ENCODE measurements at regions not wholly inside any gene's neighbourhood (a gene's known extent, or its start where the extent isn't known, plus 50 kb on each side); places are given as distances from the start of the nearest gene placed in this dataset.
"Not testable (repeated sequence)": the region's sequence is repeated elsewhere in the genome, so short reads cannot be mapped to it uniquely, and the experiment has no call there.

- H3K4me3 ChIP-seq (ENCODE audit: extremely low read depth in 1 of 4, insufficient read depth in 2 of 4, low read depth in 3 of 4, low read length in 4 of 4); H3K9ac ChIP-seq (replicated peaks in 1 of 4; ENCODE audit: extremely low read depth in 1 of 4, low read depth in 3 of 4, low read length in 3 of 4); H4K5ac ChIP-seq (ENCODE audit: insufficient read length, low read depth, low read length); H3K4me2 ChIP-seq (ENCODE audit: insufficient read depth in 1 of 2, low read depth in 2 of 2, low read length in 2 of 2); H3K23me2 ChIP-seq (ENCODE audit: low read depth, low read length); H3K79me1 ChIP-seq (ENCODE audit: low read depth, low read length); H3K27me3 ChIP-seq (replicated peaks in 1 of 4; ENCODE audit: control insufficient read depth in 3 of 4, extremely low read depth in 1 of 4, insufficient read depth in 3 of 4, low read length in 3 of 4); H3K56ac ChIP-seq (replicated peaks; ENCODE audit: insufficient read length, low read depth, low read length); H3K18ac ChIP-seq (ENCODE audit: extremely low read depth, low read length); POLR2A ChIA-PET (ENCODE audit: partially characterized antibody); H3K9me3 ChIP-seq (ENCODE audit: insufficient read depth in 2 of 2, low read depth in 1 of 2, low read length in 1 of 2); H3K4ac ChIP-seq (replicated peaks; ENCODE audit: insufficient read length, low read depth, low read length); H3K23ac ChIP-seq (ENCODE audit: insufficient read length); H3K79me2 ChIP-seq (ENCODE audit: control insufficient read depth in 1 of 2, insufficient read depth in 2 of 2, low read length in 2 of 2); H3K14ac ChIP-seq (ENCODE audit: insufficient read length); H3K27ac ChIP-seq (ENCODE audit: low read depth, low read length); H3K4me1 ChIP-seq (replicated peaks in 1 of 4; ENCODE audit: control insufficient read depth in 3 of 4, insufficient read depth in 4 of 4, low read length in 3 of 4); H2AK5ac ChIP-seq (ENCODE audit: low read depth, low read length); H2BK12ac ChIP-seq (ENCODE audit: low read depth, low read length); H4K8ac ChIP-seq (ENCODE audit: extremely low read depth, insufficient read depth, low read length); CTCF ChIA-PET (ENCODE audit: partially characterized antibody); H2AFZ ChIP-seq (ENCODE audit: low read length); H2BK20ac ChIP-seq (ENCODE audit: low read length); DNase-seq (ENCODE audit: low read depth in 1 of 2, low spot score in 2 of 2); H2BK5ac ChIP-seq (ENCODE audit: low read depth, low read length); H4K20me1 ChIP-seq (replicated peaks in 1 of 2; ENCODE audit: control insufficient read depth in 1 of 2, insufficient read depth in 2 of 2, low read length in 2 of 2); FAIRE-seq; H2BK120ac ChIP-seq (replicated peaks; ENCODE audit: low read depth, low read length); H2BK15ac ChIP-seq (ENCODE audit: low read length); H3K36me3 ChIP-seq (ENCODE audit: control insufficient read depth in 2 of 4, insufficient read depth in 4 of 4, low read length in 3 of 4); H4K91ac ChIP-seq (replicated peaks; ENCODE audit: insufficient read length, low read length): not testable (repeated sequence)
- 92% methylated on average over 1 of the region's 1 CpG; no CpG with 5 or more reads in 1 of the 2 experiments for whole genome bisulfite sequencing, 2 experiments (ENCODE audit: extremely low coverage in 1 of 2, insufficient coverage in 1 of 2, insufficient read length in 1 of 2, insufficient replicate concordance in 2 of 2, low coverage in 1 of 2, low lambda C conversion rate in 2 of 2, missing lambda C conversion rate in 1 of 2)
Observed at GRCh38 chr17:36852478-36852877, 84.8 kb upstream of the LHX1 start.
